Neural cell (in vitro differentiated cells): ENCODE measurements at regions not wholly inside any gene's neighbourhood (a gene's known extent, or its start where the extent isn't known, plus 50 kb on each side); places are given as distances from the start of the nearest gene placed in this dataset.

Source experiments
- H2AFZ ChIP-seq: fragments of 200-600, 300-800 bp; sonication (generic), shearing (Covaris generic); 2 replicates; pipeline ENCODE4 v1.6.0; 2014; ENCODE audit warnings: low read depth, mild to moderate bottlenecking, antibody characterized with exemption, low read length, moderate library complexity
- H3F3A ChIP-seq: fragments of 200-600 bp; shearing (Covaris generic); 2 replicates; pipeline ENCODE4 v1.6.1; 2016; ENCODE audit warnings: mild to moderate bottlenecking, moderate library complexity, mixed read lengths, antibody characterized with exemption, low read length; ENCODE audit not compliant: insufficient read depth, poor library complexity, severe bottlenecking
- H3K27ac ChIP-seq: fragments of 200-600, 300-800 bp; sonication (generic), shearing (Covaris generic); 2 replicates; pipeline ENCODE4 v1.5.1; 2014; ENCODE audit warnings: mild to moderate bottlenecking, low read length, moderate library complexity
- H3K27me3 ChIP-seq: fragments of 300-800, 200-600 bp; sonication (generic), shearing (Covaris generic); 2 replicates; pipeline ENCODE4 v1.6.0; 2014; ENCODE audit warnings: mild to moderate bottlenecking, low read depth, low read length, moderate library complexity; ENCODE audit not compliant: insufficient read depth
- H3K36me3 ChIP-seq: fragments of 300-800, 200-600 bp; sonication (generic), shearing (Covaris generic); 2 replicates; pipeline ENCODE4 v1.5.1; 2014; ENCODE audit warnings: mild to moderate bottlenecking, antibody characterized with exemption, low read length, moderate library complexity; ENCODE audit not compliant: insufficient read depth
- H3K4me2 ChIP-seq: fragments of 300-800, 200-600 bp; sonication (generic), shearing (Covaris generic); 2 replicates; pipeline ENCODE4 v1.6.0; 2014; ENCODE audit warnings: mild to moderate bottlenecking, low read length
- H3K4me3 ChIP-seq: fragments of 300-800, 200-600 bp; sonication (generic), shearing (Covaris generic); 2 replicates; pipeline ENCODE4 v1.5.1; 2014; ENCODE audit warnings: mild to moderate bottlenecking, low read length, moderate library complexity
- H3K79me2 ChIP-seq: fragments of 200-600 bp; shearing (Covaris generic); replicated peaks from 2 replicates; pipeline ENCODE4 v1.6.0; 2014; ENCODE audit warnings: mild to moderate bottlenecking, low read length, moderate library complexity; ENCODE audit not compliant: insufficient read depth
- H3K9ac ChIP-seq: fragments of 300-800, 200-600 bp; sonication (generic), shearing (Covaris generic); 2 replicates; pipeline ENCODE4 v1.6.1; 2016; ENCODE audit warnings: mild to moderate bottlenecking, low read length, mixed read lengths
- H3K9me2 ChIP-seq: fragments of 200-600 bp; shearing (Covaris generic); 2 replicates; pipeline ENCODE4 v1.6.1; 2016; ENCODE audit warnings: mild to moderate bottlenecking, low read length, mixed read lengths; ENCODE audit not compliant: insufficient read depth
- H3K9me3 ChIP-seq: fragments of 200-600, 300-800 bp; sonication (generic), shearing (Covaris generic); 2 replicates; pipeline ENCODE4 v1.6.1; 2016; ENCODE audit warnings: mild to moderate bottlenecking, mixed run types, low read length, moderate library complexity, mixed read lengths
- H4K20me1 ChIP-seq: fragments of 200-600 bp; shearing (Covaris generic); 2 replicates; pipeline ENCODE4 v1.6.1; 2016; ENCODE audit warnings: mild to moderate bottlenecking, mixed run types; ENCODE audit not compliant: insufficient read depth
- CTCF ChIP-seq: fragments of 450-650 bp; IDR thresholded peaks from 2 replicates; pipeline ENCODE4 v1.5.1; 2014; ENCODE audit warnings: antibody characterized with exemption, mild to moderate bottlenecking, moderate library complexity; ENCODE audit not compliant: poor library complexity, severe bottlenecking
- EP300 ChIP-seq: fragments of 450-650 bp; conservative IDR thresholded peaks from 2 replicates; pipeline ENCODE4 v1.6.1; 2014; ENCODE audit warnings: antibody characterized with exemption, mild to moderate bottlenecking, moderate library complexity; ENCODE audit not compliant: poor library complexity, severe bottlenecking
- EZH2 ChIP-seq: fragments of 200-600, 300-800 bp; shearing (Covaris generic), sonication (generic); IDR thresholded peaks from 2 replicates; pipeline ENCODE4 v1.6.1; 2014; ENCODE audit warnings: antibody characterized with exemption, low read length, borderline replicate concordance, mild to moderate bottlenecking; ENCODE audit not compliant: insufficient read depth, poor library complexity, severe bottlenecking
- MXI1 ChIP-seq: fragments of 450-650 bp; conservative IDR thresholded peaks from 2 replicates; pipeline ENCODE4 v1.6.1; 2014; ENCODE audit warnings: antibody characterized with exemption, mild to moderate bottlenecking; ENCODE audit not compliant: poor library complexity, severe bottlenecking
- POLR2AphosphoS5 ChIP-seq: IDR thresholded peaks from 2 replicates; pipeline ENCODE4 v1.6.1; 2012
- RAD21 ChIP-seq: fragments of 450-650 bp; conservative IDR thresholded peaks from 2 replicates; pipeline ENCODE4 v1.6.1; 2014; ENCODE audit warnings: antibody characterized with exemption, mild to moderate bottlenecking, moderate library complexity
- REST ChIP-seq: IDR thresholded peaks from 2 replicates; pipeline ENCODE4 v1.6.1; 2012; ENCODE audit warnings: borderline replicate concordance
- SMC3 ChIP-seq: fragments of 450-650 bp; conservative IDR thresholded peaks from 2 replicates; pipeline ENCODE4 v1.6.1; 2014; ENCODE audit warnings: antibody characterized with exemption, mild to moderate bottlenecking, moderate library complexity; ENCODE audit not compliant: poor library complexity
- TAF1 ChIP-seq: IDR thresholded peaks from 2 replicates; pipeline ENCODE4 v1.6.1; 2012; ENCODE audit warnings: low read depth

GRCh38 chr2:126208266-126208665 lies 447.7 kb upstream of the GYPC start:
- Histone ChIP-seq H3K9me3 (no peaks in the 10 kb centered on the region), H3K4me2 (no peak overlapping the region), H3K27ac (no peak overlapping the region), H3K9ac (no peak overlapping the region), H3K27me3 (no peaks in the 10 kb centered on the region), H3K4me3 (no peak overlapping the region), H3F3A (no peaks in the 10 kb centered on the region), H3K36me3 (no peaks in the 10 kb centered on the region), H3K79me2 (no peaks in the 10 kb centered on the region), H3K9me2 (no peaks in the 10 kb centered on the region), H2AFZ (no peak overlapping the region), H4K20me1 (no peaks in the 10 kb centered on the region)
- TF ChIP-seq EZH2: no peak
- TF ChIP-seq CTCF: no peak
- no peak for TF ChIP-seq RAD21
- no peak for TF ChIP-seq POLR2AphosphoS5
- no peak for TF ChIP-seq MXI1

GRCh38 chr2:126212735-126213134 lies 443.2 kb upstream of the GYPC start:
- Histone ChIP-seq H3K9me2 (no peaks in the 10 kb centered on the region), H3K27ac (no peak overlapping the region), H2AFZ (no peak overlapping the region), H3K79me2 (no peaks in the 10 kb centered on the region), H3K4me2 (no peak overlapping the region), H3K36me3 (no peaks in the 10 kb centered on the region), H3K9me3 (no peaks in the 10 kb centered on the region), H3K4me3 (no peak overlapping the region), H3F3A (no peaks in the 10 kb centered on the region), H3K27me3 (no peaks in the 10 kb centered on the region), H3K9ac (no peak overlapping the region), H4K20me1 (no peaks in the 10 kb centered on the region)
- no peak for TF ChIP-seq TAF1
- TF ChIP-seq MXI1: no peak
- TF ChIP-seq SMC3: no peak
- no peak for TF ChIP-seq RAD21
- no peak for TF ChIP-seq CTCF
- no peak for TF ChIP-seq POLR2AphosphoS5
- TF ChIP-seq EZH2: no peak
- no peak for TF ChIP-seq EP300
- no peak for TF ChIP-seq REST
